HepG2 (cell line): ENCODE measurements at regions not wholly inside any gene's neighbourhood (a gene's known extent, or its start where the extent isn't known, plus 50 kb on each side); places are given as distances from the start of the nearest gene placed in this dataset.

Experiments
- ATAC-seq: fragments of 200-7000 bp; cut with Tn5 transposase; 3 replicates; pipeline ENCODE4 v1.9.1; 2020; ENCODE audit warnings: mild to moderate bottlenecking, moderate library complexity
- BruUV-seq: library from RNA; stranded (reverse); fragments of 400-500 nt; replicated peaks from 2 replicates; lab custom pipeline; 2021; lab: Mats Ljungman, UMichigan
- CTCF ChIA-PET: fragments of 300-600 bp; formaldehyde crosslinking; extraction: SDS; loops from one replicate; lab custom pipeline; 2021; ENCODE audit warnings: low total read pairs, inconsistent platforms, low intra/inter-chr PET ratio; lab: Yijun Ruan, JAX
- POLR2A ChIA-PET: fragments of 350-600 bp; sonication (Branson Sonifier 250); formaldehyde crosslinking; loops from one replicate; lab custom pipeline; 2020; ENCODE audit warnings: antibody characterized with exemption, inconsistent platforms; lab: Yijun Ruan, JAX
- DNase-seq: peaks from one replicate; pipeline ENCODE4 v3.0.0-alpha.2; 2015; ENCODE audit warnings: low spot score
- FAIRE-seq: peaks from 3 replicates; lab custom pipeline; 2011; peaks lifted over from hg19 to GRCh38; lab: Jason Lieb, UNC
- H2AFZ ChIP-seq: one replicate; pipeline ENCODE4 v1.6.1; 2011; ENCODE audit warnings: low read length, inconsistent platforms
- H3K27ac ChIP-seq: fragments of 300-600 bp; 3 replicates; pipeline ENCODE4 v1.8.0; 2011; ENCODE audit warnings: mixed run types, mild to moderate bottlenecking, mixed read lengths, low read length, inconsistent platforms; ENCODE audit not compliant: insufficient read depth; ENCODE audit errors: extremely low read length
- H3K27me3 ChIP-seq, 2 experiments: fragments of 200-600 bp in 1 of 2; 2 replicates in 1 of 2; 3 replicates in 1 of 2; pipeline versions ENCODE4 v1.6.0 to v1.8.0; 2011; ENCODE audit warnings: low read length in 2 of 2, mild to moderate bottlenecking in 2 of 2, moderate library complexity in 2 of 2, inconsistent platforms in 1 of 2; ENCODE audit not compliant: insufficient read depth in 2 of 2, control insufficient read depth in 1 of 2
- H3K36me3 ChIP-seq, 2 experiments: fragments of 200-600 bp in 1 of 2; replicated peaks in 1 of 2; 2 replicates in 1 of 2; 3 replicates in 1 of 2; pipeline versions ENCODE4 v1.5.1 to v1.8.0; 2011; ENCODE audit warnings: low read length in 2 of 2, inconsistent platforms in 1 of 2; ENCODE audit not compliant: insufficient read depth in 2 of 2, control insufficient read depth in 1 of 2
- H3K4me1 ChIP-seq: 2 replicates; pipeline ENCODE4 v1.5.1; 2012; ENCODE audit warnings: low read length, inconsistent platforms; ENCODE audit not compliant: insufficient read depth
- H3K4me2 ChIP-seq: 2 replicates; pipeline ENCODE4 v1.6.0; 2011; ENCODE audit warnings: low read depth, low read length, inconsistent platforms
- H3K4me3 ChIP-seq, 3 experiments: fragments of 200-600 bp in 1 of 3; sonication (generic), shearing (Covaris generic) in 1 of 3; replicated peaks in 1 of 3; 2 replicates each; pipeline ENCODE4 v1.5.1; 2011 to 2016; ENCODE audit warnings: low read length in 3 of 3, inconsistent platforms in 2 of 3, low read depth in 2 of 3, mild to moderate bottlenecking in 2 of 3, control low read depth in 1 of 3, mixed read lengths in 1 of 3; ENCODE audit not compliant: insufficient read depth in 1 of 3
- H3K79me2 ChIP-seq: one replicate; pipeline ENCODE4 v1.6.1; 2011; ENCODE audit warnings: low read length, inconsistent platforms; ENCODE audit not compliant: insufficient read depth
- H3K9ac ChIP-seq: 2 replicates; pipeline ENCODE4 v1.6.0; 2011; ENCODE audit warnings: mild to moderate bottlenecking, low read depth, low read length, inconsistent platforms; ENCODE audit not compliant: insufficient read depth
- H3K9me3 ChIP-seq: 2 replicates; pipeline ENCODE4 v1.5.1; 2012; ENCODE audit warnings: mild to moderate bottlenecking, low read length
- H4K20me1 ChIP-seq: 2 replicates; pipeline ENCODE4 v1.6.0; 2011; ENCODE audit warnings: inconsistent platforms, mild to moderate bottlenecking, low read length, moderate library complexity; ENCODE audit not compliant: insufficient read depth
- CEBPB ChIP-seq: IDR thresholded peaks from 2 replicates; pipeline ENCODE4 v1.6.1; 2011; ENCODE audit warnings: low read depth, low read length, improper control_type of control experiment, borderline replicate concordance
- STAG1 ChIP-seq: sonication (generic); formaldehyde crosslinking; IDR thresholded peaks from 2 replicates; pipeline ENCODE4 v1.4.0; 2020; ENCODE audit warnings: missing genetic modification reagents
- ZNF431 ChIP-seq: sonication (generic); formaldehyde crosslinking; IDR thresholded peaks from 2 replicates; pipeline ENCODE4 v1.9.0; 2022; ENCODE audit warnings: missing genetic modification reagents, low read depth, mild to moderate bottlenecking, borderline replicate concordance
- ZNF652 ChIP-seq: IDR thresholded peaks from 2 replicates; pipeline ENCODE4 v1.6.1; 2016; ENCODE audit warnings: low read depth, borderline replicate concordance
- ZNF737 ChIP-seq: sonication (generic); formaldehyde crosslinking; IDR thresholded peaks from 2 replicates; pipeline ENCODE4 v1.5.0; 2020; ENCODE audit warnings: missing genetic modification reagents, mild to moderate bottlenecking, borderline replicate concordance
- WGBS: methylation state at CpG from one replicate; pipeline ENCODE4 v1.1.6; 2017; ENCODE audit warnings: low lambda C conversion rate; 5-methylcytosine and 5-hydroxymethylcytosine counted together
- in situ Hi-C: cut with HindIII; loops from 2 replicates; pipeline ENCODE4 v1.10.0; 2017; ENCODE audit warnings: low pct_unique_long_range_greater_than_20kb; ENCODE audit not compliant: extremely low pct_ligation_motif_present
- intact Hi-C: fragments of 100-400 bp; cut with micrococcal nuclease; formaldehyde crosslinking; loops from one replicate; pipeline ENCODE4 v1.10.0; 2022; ENCODE audit not compliant: unreplicated experiment
- TF ChIP-seq, protein P1 (sequence below): sonication (generic); formaldehyde crosslinking; conservative IDR thresholded peaks from 2 replicates; pipeline ENCODE4 v1.8.0; 2022; ENCODE audit warnings: missing genetic modification reagents
- TF ChIP-seq, protein P2 (sequence below): sonication (generic); formaldehyde crosslinking; IDR thresholded peaks from 2 replicates; pipeline ENCODE4 v1.5.0; 2020; ENCODE audit warnings: missing genetic modification reagents

DNA sequence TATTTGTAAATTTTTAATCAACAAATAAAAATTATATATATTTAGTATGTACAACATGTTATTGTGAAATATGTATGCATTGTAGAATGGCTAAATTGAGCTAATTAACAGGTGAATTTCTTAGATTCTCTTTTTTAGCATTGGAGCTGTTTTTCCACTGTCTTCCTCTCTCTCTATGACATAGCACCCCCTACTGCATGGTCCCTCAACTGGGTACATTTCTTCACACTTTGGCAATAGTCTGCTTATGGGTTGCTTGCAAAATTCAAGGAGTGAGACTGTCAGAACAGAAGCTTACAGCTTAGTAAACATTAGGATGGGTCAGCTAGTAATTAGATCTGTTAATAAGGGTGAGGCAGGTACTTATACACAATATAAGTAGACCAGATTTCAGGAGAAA is 658.5 kb upstream of the MGAT4C start:
- H3K27ac ChIP-seq, result no peak overlapping the region
- ChIA-PET POLR2A (no interaction called here), CTCF (no interaction called here)
- H3K36me3 ChIP-seq, result no peaks in the 10 kb centered on the region
- H3K9me3 ChIP-seq, result no peaks in the 10 kb centered on the region
- H3K27me3 ChIP-seq, result no peaks in the 10 kb centered on the region
- no peaks in the 10 kb centered on the region for H3K79me2 ChIP-seq
- no TSS peak for BruUV-seq
- no peaks in the 10 kb centered on the region for H4K20me1 ChIP-seq
- ATAC-seq (no peak), DNase-seq (peak; percentile 1), FAIRE-seq (no peak)
- H3K9ac ChIP-seq, result no peak overlapping the region
- no peak overlapping the region for H3K4me3 ChIP-seq
- intact Hi-C loops (no loop called here), in situ Hi-C loops (loop anchor here (25.0 kb wide), 1 partner anchor 652 kb away; the partner anchor contains the start of gene MGAT4C)
- no peaks in the 10 kb centered on the region for H3K4me1 ChIP-seq
- TF ChIP-seq ZNF652 (no peak), ZNF431 (CRISPR knock-in tag) (no peak), STAG1 (peak; percentile 28; the same call in 1 of the 2 replicates)
- no peak overlapping the region for H2AFZ ChIP-seq
- H3K4me2 ChIP-seq, result no peak overlapping the region

DNA sequence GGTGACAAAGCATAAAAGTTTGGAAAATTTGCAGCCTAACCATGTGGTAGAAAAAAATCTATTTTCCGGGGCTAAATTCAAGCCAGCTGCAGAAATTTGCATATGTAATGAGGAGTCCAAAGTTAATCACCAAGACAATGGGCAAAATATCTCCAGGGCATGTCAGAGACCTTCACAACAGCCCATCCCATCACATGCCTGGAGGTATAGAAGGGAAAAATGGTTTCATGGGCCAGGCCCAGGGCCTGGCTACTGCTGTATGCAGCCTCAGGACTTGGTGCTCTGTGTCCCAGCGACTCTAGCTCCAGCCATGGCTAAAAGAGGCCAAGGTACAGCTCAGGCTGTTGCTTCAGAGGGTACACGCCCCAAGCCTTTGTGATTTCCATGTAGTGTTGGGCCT is 655.8 kb upstream of the MGAT4C start:
- no peak for FAIRE-seq
- no peak overlapping the region for H3K4me2 ChIP-seq
- no peak for ATAC-seq
- no TSS peak for BruUV-seq
- no peaks in the 10 kb centered on the region for H3K9me3 ChIP-seq
- no peak overlapping the region for H3K27ac ChIP-seq
- POLR2A ChIA-PET, result no interaction called here
- no peak overlapping the region for H2AFZ ChIP-seq
- no peak for DNase-seq
- 6% methylated on average over 1 of the region's 3 CpGs for WGBS
- intact Hi-C loops, result no loop called here
- H3K79me2 ChIP-seq, result no peaks in the 10 kb centered on the region
- H3K4me3 ChIP-seq, result no peak overlapping the region
- H3K9ac ChIP-seq, result no peak overlapping the region
- CTCF ChIA-PET, result no interaction called here
- H3K27me3 ChIP-seq, result no peaks in the 10 kb centered on the region
- H3K4me1 ChIP-seq, result no peaks in the 10 kb centered on the region
- H3K36me3 ChIP-seq, result no peaks in the 10 kb centered on the region
- no peaks in the 10 kb centered on the region for H4K20me1 ChIP-seq
- in situ Hi-C loops, result loop anchor here (25.0 kb wide), 1 partner anchor 650 kb away; the partner anchor contains the start of gene MGAT4C
- TF ChIP-seq, protein P1, sequence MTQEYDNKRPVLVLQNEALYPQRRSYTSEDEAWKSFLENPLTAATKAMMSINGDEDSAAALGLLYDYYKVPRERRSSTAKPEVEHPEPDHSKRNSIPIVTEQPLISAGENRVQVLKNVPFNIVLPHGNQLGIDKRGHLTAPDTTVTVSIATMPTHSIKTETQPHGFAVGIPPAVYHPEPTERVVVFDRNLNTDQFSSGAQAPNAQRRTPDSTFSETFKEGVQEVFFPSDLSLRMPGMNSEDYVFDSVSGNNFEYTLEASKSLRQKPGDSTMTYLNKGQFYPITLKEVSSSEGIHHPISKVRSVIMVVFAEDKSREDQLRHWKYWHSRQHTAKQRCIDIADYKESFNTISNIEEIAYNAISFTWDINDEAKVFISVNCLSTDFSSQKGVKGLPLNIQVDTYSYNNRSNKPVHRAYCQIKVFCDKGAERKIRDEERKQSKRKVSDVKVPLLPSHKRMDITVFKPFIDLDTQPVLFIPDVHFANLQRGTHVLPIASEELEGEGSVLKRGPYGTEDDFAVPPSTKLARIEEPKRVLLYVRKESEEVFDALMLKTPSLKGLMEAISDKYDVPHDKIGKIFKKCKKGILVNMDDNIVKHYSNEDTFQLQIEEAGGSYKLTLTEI, result no peak
- no peak for TF ChIP-seq ZNF737 (CRISPR knock-in tag)
- no peak for TF ChIP-seq CEBPB
- TF ChIP-seq, protein P2, sequence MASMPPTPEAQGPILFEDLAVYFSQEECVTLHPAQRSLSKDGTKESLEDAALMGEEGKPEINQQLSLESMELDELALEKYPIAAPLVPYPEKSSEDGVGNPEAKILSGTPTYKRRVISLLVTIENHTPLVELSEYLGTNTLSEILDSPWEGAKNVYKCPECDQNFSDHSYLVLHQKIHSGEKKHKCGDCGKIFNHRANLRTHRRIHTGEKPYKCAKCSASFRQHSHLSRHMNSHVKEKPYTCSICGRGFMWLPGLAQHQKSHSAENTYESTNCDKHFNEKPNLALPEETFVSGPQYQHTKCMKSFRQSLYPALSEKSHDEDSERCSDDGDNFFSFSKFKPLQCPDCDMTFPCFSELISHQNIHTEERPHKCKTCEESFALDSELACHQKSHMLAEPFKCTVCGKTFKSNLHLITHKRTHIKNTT (CRISPR knock-in tag), result no peak
- TF ChIP-seq, all 625 proteins: peak for 0
